ENCODE measurements at regions not wholly inside any gene's neighbourhood (a gene's known extent, or its start where the extent isn't known, plus 50 kb on each side); places are given as distances from the start of the nearest gene placed in this dataset.

DNA sequence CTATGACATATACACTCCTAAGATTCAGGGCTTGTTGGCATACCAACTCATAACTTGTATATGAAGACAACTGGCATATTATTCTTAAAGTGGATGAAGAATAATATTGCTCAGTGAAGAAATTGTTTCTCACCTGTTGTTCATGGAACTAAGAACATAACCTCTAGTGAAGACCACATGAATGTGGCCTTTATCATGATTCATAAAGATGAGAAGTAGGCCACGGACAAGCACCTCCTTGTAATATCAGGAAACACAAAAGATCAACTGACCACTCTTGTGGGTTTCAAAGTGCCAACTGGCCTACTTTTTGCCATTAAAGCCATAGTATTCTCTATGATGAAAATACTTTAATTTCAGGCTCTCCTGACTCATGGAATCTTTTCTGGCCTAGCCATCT lies 407.4 kb downstream of the GRB14 start:
- WGBS: 87% methylated on average over 1 of the region's 1 CpG

DNA sequence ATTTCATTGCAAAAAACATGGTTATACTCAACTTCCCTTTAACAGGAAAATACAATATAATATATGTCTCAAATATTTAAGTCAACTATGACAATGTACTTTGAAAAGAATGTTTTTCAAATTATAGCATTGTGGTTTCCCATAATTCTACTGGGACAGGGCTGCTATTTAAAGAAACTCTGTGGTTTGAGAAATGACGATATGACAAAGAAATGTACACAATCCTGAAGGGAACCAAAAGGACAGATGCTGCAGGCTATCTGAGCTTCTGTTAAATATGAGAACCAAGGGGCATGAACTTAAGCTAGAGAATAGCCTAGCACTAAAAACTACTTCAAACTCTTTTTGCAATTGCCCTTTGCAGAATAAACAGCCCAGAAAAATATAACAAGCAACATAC lies 415.9 kb downstream of the GRB14 start:
- intact Hi-C loops (cut with DNase I): no loop called here
- Histone ChIP-seq H3K27ac (replicated peaks in 1 of 4) (no peak overlapping the region), H3K36me3 (no peaks in the 10 kb centered on the region), H3K4me3 (no peak overlapping the region), H3K9me3 (no peaks in the 10 kb centered on the region), H3K4me1 (peaks cover 0 to 14% (median 3%) of the 10 kb centered on the region in 4 donors), H3K27me3 (no peaks in the 10 kb centered on the region)
- DNase-seq (ENCODE audit: extremely low spot score): no peak
- TF ChIP-seq, protein P1, sequence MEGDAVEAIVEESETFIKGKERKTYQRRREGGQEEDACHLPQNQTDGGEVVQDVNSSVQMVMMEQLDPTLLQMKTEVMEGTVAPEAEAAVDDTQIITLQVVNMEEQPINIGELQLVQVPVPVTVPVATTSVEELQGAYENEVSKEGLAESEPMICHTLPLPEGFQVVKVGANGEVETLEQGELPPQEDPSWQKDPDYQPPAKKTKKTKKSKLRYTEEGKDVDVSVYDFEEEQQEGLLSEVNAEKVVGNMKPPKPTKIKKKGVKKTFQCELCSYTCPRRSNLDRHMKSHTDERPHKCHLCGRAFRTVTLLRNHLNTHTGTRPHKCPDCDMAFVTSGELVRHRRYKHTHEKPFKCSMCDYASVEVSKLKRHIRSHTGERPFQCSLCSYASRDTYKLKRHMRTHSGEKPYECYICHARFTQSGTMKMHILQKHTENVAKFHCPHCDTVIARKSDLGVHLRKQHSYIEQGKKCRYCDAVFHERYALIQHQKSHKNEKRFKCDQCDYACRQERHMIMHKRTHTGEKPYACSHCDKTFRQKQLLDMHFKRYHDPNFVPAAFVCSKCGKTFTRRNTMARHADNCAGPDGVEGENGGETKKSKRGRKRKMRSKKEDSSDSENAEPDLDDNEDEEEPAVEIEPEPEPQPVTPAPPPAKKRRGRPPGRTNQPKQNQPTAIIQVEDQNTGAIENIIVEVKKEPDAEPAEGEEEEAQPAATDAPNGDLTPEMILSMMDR (IDR thresholded peaks at IDR 0.05): no peak
- TF ChIP-seq POLR2A (IDR thresholded peaks at IDR 0.05; ENCODE audit: low read depth) (no peak), EP300 (IDR thresholded peaks at IDR 0.05) (no peak), POLR2AphosphoS5 (IDR thresholded peaks at IDR 0.05) (no peak)
- 0% methylated on average over 1 of the region's 1 CpG for WGBS

More for the DNA sequence above, 407.4 kb downstream of the GRB14 start:
- no peak for DNase-seq (ENCODE audit: extremely low spot score)
- no peak overlapping the region for H3K4me3 ChIP-seq
- no peak overlapping the region for H3K27ac ChIP-seq (replicated peaks in 1 of 4)
- intact Hi-C loops (cut with DNase I): no loop called here
- TF ChIP-seq EP300 (IDR thresholded peaks at IDR 0.05) (no peak), POLR2AphosphoS5 (IDR thresholded peaks at IDR 0.05) (no peak)
- H3K4me1 ChIP-seq: no peaks in the 10 kb centered on the region
- no peaks in the 10 kb centered on the region for H3K9me3 ChIP-seq
- no peaks in the 10 kb centered on the region for H3K36me3 ChIP-seq
- no peaks in the 10 kb centered on the region for H3K27me3 ChIP-seq

DNA sequence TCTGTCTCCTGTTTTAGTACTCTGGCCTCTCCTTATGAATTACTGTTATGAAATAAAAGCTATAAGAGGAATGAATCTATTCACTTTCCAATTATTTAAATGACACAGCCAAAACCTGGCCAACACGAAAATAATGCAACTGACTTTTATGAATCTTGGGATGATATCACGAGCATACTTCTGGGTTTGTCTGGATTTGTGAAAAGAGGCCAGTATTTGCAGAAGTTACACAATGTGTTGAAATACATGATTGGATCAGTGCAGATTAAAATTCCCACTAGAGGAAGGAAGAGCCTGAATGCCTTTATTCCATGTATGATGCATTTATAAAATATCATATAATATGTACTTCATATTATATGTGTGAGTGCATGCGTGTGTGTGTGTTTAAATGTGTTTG lies 418.2 kb downstream of the GRB14 start:
- Histone ChIP-seq H3K4me3 (no peak overlapping the region), H3K9me3 (peaks cover 0 to 4% (median 0%) of the 10 kb centered on the region in 4 donors), H3K4me1 (peaks cover 0 to 14% (median 3%) of the 10 kb centered on the region in 4 donors), H3K27me3 (no peaks in the 10 kb centered on the region), H3K27ac (replicated peaks in 1 of 4) (no peak overlapping the region), H3K36me3 (no peaks in the 10 kb centered on the region)
- WGBS: 78% methylated on average over 3 of the region's 3 CpGs
- intact Hi-C loops (cut with DNase I): no loop called here
- TF ChIP-seq, protein P1 (IDR thresholded peaks at IDR 0.05): no peak
- TF ChIP-seq EP300 (IDR thresholded peaks at IDR 0.05) (no peak), POLR2AphosphoS5 (IDR thresholded peaks at IDR 0.05) (no peak), POLR2A (IDR thresholded peaks at IDR 0.05; ENCODE audit: low read depth) (no peak)
- no peak for DNase-seq (ENCODE audit: extremely low spot score)

DNA sequence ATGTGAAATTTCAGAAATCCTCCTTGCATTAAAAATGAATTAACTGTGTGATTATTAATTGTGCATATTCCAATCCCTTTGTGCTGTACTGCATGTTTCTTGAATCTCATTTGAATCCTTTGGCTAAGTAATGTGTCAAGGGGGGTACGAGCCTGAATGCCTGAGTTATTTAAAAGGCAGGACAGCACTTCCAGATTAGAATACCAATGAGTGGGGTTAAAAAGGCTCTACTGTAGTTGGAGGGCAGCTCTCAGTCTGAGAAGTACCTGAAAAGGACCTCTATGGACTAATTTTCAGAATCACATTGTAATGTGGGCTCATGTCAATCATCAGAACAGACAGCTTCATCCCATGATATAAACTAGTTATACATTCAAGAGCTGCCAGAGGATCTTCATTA lies 423.0 kb downstream of the GRB14 start:
- Histone ChIP-seq H3K4me1 (no peaks in the 10 kb centered on the region), H3K36me3 (no peaks in the 10 kb centered on the region), H3K9me3 (peaks cover 0 to 4% (median 0%) of the 10 kb centered on the region in 4 donors), H3K27me3 (no peaks in the 10 kb centered on the region), H3K27ac (replicated peaks in 1 of 4) (no peak overlapping the region), H3K4me3 (no peak overlapping the region)
- intact Hi-C loops (cut with DNase I): no loop called here
- no peak for DNase-seq (ENCODE audit: extremely low spot score)
- TF ChIP-seq, protein P1 (IDR thresholded peaks at IDR 0.05): no peak
- TF ChIP-seq EP300 (IDR thresholded peaks at IDR 0.05): no peak
- TF ChIP-seq POLR2A (IDR thresholded peaks at IDR 0.05; ENCODE audit: low read depth): no peak
- TF ChIP-seq POLR2AphosphoS5 (IDR thresholded peaks at IDR 0.05): no peak
- 50% methylated on average over 1 of the region's 1 CpG for WGBS

DNA sequence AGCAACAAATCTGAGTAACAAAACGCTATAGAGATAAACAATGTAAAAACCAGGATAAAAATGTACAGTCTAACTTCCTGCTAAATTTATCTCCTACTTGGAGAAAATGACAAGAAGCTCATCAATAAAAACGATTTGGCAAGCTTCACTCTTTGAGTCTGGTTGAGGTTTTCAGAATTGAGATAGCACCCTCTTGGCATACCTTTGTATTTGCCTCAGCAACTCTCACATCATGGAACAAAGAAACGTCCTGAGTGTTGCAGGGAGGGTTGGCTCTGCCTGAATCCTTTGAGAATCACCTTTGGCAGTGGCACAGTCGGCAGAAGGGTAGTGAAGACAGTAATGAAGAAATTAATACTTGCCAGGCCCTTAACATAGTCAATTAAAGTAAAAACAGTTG lies 430.6 kb downstream of the GRB14 start:
- no peaks in the 10 kb centered on the region for H3K4me1 ChIP-seq
- no peak for DNase-seq (ENCODE audit: extremely low spot score)
- H3K27me3 ChIP-seq: no peaks in the 10 kb centered on the region
- WGBS: 58% methylated on average over 4 of the region's 4 CpGs
- TF ChIP-seq POLR2A (IDR thresholded peaks at IDR 0.05; ENCODE audit: low read depth) (no peak), POLR2AphosphoS5 (IDR thresholded peaks at IDR 0.05) (no peak), EP300 (IDR thresholded peaks at IDR 0.05) (no peak)
- TF ChIP-seq, protein P1 (IDR thresholded peaks at IDR 0.05): no peak
- H3K27ac ChIP-seq (replicated peaks in 1 of 4): no peak overlapping the region
- H3K9me3 ChIP-seq: peaks cover 0 to 6% (median 0%) of the 10 kb centered on the region in 4 donors
- no peak overlapping the region for H3K4me3 ChIP-seq
- intact Hi-C loops (cut with DNase I): no loop called here
- no peaks in the 10 kb centered on the region for H3K36me3 ChIP-seq

Measured in esophagus muscularis mucosa (tissue), 4 donors.